Peyer's patch (tissue), 4 donors: ENCODE measurements at regions not wholly inside any gene's neighbourhood (a gene's known extent, or its start where the extent isn't known, plus 50 kb on each side); places are given as distances from the start of the nearest gene placed in this dataset.

Experiments used
- POLR2A ChIP-seq, 2 donors: fragments of 450-650 bp; IDR thresholded peaks; one replicate each; pipeline ENCODE4 v1.5.1; 2017; ENCODE audit warnings: antibody characterized with exemption in 2 of 2, mild to moderate bottlenecking in 2 of 2, moderate library complexity in 2 of 2
- TF ChIP-seq, protein P1 (sequence below), 6 experiments: fragments of 450-650 bp in 4 of 6; fragments of 200-600 bp in 2 of 6; sonication (generic) in 1 of 6; IDR thresholded peaks; one replicate each; pipeline ENCODE4 v1.5.1; 2017 to 2019; ENCODE audit warnings: antibody characterized with exemption in 6 of 6, mild to moderate bottlenecking in 3 of 6, moderate library complexity in 1 of 6

DNA sequence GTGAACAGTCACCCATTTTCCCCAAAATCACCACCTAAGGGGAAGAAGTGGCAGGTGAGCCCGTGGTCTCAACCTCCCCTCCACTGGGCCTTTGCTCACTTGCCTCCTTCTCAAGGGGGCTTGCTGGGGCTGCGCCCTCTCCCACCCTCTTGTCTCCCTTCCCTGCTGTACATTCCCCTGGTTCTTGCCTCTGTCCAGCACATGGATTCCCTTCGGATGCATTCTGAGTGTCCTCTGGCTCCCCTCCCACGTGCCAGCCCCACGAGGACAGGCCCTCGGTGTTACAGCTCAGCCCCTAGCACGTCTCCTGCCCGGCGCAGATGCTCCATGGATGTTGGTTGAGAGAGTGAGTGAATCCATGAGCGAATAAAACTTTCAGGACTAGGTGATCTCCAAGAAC is 367.8 kb upstream of the SULF2 start:
- TF ChIP-seq, protein P1, sequence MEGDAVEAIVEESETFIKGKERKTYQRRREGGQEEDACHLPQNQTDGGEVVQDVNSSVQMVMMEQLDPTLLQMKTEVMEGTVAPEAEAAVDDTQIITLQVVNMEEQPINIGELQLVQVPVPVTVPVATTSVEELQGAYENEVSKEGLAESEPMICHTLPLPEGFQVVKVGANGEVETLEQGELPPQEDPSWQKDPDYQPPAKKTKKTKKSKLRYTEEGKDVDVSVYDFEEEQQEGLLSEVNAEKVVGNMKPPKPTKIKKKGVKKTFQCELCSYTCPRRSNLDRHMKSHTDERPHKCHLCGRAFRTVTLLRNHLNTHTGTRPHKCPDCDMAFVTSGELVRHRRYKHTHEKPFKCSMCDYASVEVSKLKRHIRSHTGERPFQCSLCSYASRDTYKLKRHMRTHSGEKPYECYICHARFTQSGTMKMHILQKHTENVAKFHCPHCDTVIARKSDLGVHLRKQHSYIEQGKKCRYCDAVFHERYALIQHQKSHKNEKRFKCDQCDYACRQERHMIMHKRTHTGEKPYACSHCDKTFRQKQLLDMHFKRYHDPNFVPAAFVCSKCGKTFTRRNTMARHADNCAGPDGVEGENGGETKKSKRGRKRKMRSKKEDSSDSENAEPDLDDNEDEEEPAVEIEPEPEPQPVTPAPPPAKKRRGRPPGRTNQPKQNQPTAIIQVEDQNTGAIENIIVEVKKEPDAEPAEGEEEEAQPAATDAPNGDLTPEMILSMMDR (IDR thresholded peaks at IDR 0.05) = no peak
- TF ChIP-seq POLR2A (IDR thresholded peaks at IDR 0.05) = no peak
